ENCODE measurements at regions not wholly inside any gene's neighbourhood (a gene's known extent, or its start where the extent isn't known, plus 50 kb on each side); places are given as distances from the start of the nearest gene placed in this dataset.

DNA sequence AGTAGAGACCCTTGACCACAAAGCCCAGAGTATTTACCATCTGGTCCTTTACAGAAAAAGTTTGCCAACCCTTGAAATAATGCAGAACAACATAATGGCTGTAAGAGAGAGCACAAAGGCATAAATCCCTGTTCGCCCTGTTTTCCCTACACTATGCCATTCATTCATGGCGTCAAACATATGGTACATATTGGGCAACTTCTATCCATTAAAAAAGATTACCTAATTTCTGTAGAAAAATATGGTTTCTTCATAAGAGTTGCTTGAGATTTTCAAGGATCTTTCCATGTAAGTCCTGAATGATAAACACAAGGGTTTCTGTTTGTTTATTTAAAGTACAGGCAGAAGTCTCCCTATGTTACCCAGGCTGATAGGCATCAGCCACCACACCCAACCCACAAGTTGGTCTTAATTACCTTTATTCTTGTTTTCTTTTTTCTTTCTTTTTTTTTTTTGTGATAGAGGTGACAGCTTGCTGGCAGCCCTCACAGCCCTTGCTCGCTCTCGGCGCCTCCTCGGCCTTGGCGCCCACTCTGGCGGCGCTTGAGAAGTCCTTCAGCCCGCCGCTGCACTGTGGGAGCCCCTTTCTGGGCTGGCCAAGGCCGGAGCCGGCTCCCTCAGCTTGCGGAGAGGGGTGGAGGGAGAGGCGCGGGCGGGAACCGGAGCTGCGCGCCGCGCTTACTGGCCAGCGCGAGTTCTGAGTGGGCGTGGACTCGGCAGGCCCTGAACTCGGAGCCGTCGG is 68.3 kb upstream of the NR5A2 start:
- no peak for DNase-seq (ENCODE audit: low read depth in 2 of 2)

GRCh38 chr1:199959775-199960110 is 67.8 kb upstream of the NR5A2 start:
- DNase-seq (ENCODE audit: low read depth in 2 of 2) = no peak

- no peak for DNase-seq (ENCODE audit: low read depth in 2 of 2)
Measured at GRCh38 chr1:199970125-199970524, 57.4 kb upstream of the NR5A2 start.

DNA sequence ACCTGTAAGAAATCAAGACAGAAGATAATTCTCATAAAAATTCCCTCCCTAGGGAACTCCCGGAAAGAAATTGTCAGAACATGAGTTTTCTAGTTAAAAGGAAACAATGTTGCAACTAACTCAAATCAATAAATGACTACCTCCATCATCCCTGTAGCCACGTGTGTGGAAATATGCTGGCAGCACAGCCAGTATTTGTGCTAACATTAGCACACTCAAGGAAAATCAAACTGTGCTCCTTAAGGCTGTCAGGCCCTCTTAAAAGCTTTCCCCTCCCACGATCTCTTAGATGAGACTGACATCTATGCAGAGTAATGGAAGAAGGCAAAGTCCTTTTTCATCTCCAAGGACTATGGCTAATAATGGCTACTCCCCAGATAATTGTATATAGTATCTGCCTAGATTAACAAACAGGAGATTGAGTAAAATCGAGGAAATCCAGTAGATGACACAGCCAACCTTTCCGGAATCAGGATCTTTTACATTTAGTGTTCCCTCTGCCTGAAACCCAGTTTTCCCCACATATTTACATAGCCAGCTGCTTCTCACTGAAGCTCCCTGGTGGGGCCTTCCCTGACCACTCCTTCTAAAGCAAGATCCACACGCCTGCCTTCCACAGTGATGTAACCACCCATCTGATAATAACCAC is 50.9 kb upstream of the NR5A2 start:
- no peak for DNase-seq (ENCODE audit: low read depth in 2 of 2)
